GM18951 (cell line): ENCODE measurements at regions not wholly inside any gene's neighbourhood (a gene's known extent, or its start where the extent isn't known, plus 50 kb on each side); places are given as distances from the start of the nearest gene placed in this dataset.
"Not testable (repeated sequence)": the region's sequence is repeated elsewhere in the genome, so short reads cannot be mapped to it uniquely, and the experiment has no call there.

ENCODE experiments used
- POLR2A ChIP-seq: IDR thresholded peaks from 4 replicates; pipeline ENCODE4 v1.6.1; 2011; ENCODE audit warnings: mild to moderate bottlenecking; ENCODE audit not compliant: insufficient read length, insufficient read depth; ENCODE audit errors: extremely low read depth
- in situ Hi-C: fragments of 300-500 bp; cut with MboI; formaldehyde crosslinking; loops from one replicate; pipeline ENCODE4 v1.12.0; 2022; ENCODE audit warnings: low sequenced_read_pairs, mixed read lengths, inconsistent platforms; ENCODE audit not compliant: unreplicated experiment

- in situ Hi-C loops: no loop called here
- TF ChIP-seq POLR2A: no peak
These were observed 51.2 kb upstream of the PRR5 start for GRCh38 chr22:44650806-44651205.

GRCh38 chr22:44648821-44649565 lies 53.0 kb upstream of the PRR5 start:
- TF ChIP-seq POLR2A: no peak
- in situ Hi-C loops: no loop called here

- in situ Hi-C loops: no loop called here
- no peak for TF ChIP-seq POLR2A
These were observed 53.8 kb upstream of the PRR5 start for GRCh38 chr22:44648085-44648820.

- in situ Hi-C loops: no loop called here
- no peak for TF ChIP-seq POLR2A
These were observed 54.9 kb upstream of the PRR5 start for GRCh38 chr22:44647141-44647540.

- no peak for TF ChIP-seq POLR2A
- in situ Hi-C loops: no loop called here
These were observed 55.3 kb upstream of the PRR5 start for GRCh38 chr22:44646668-44647067.

- TF ChIP-seq POLR2A: no peak
- in situ Hi-C loops: no loop called here
These were observed 55.9 kb upstream of the PRR5 start for GRCh38 chr22:44646141-44646540.

- in situ Hi-C loops: no loop called here
- no peak for TF ChIP-seq POLR2A
These were observed 56.5 kb upstream of the PRR5 start for GRCh38 chr22:44645531-44645930.

- TF ChIP-seq POLR2A: no peak
- in situ Hi-C loops: no loop called here
These were observed 56.9 kb upstream of the PRR5 start for GRCh38 chr22:44645083-44645482.

GRCh38 chr22:44643526-44644101 lies 58.4 kb upstream of the PRR5 start:
- in situ Hi-C loops: not testable (repeated sequence)

GRCh38 chr22:44642096-44642644 lies 59.8 kb upstream of the PRR5 start:
- TF ChIP-seq POLR2A: no peak
- in situ Hi-C loops: no loop called here

GRCh38 chr22:44640618-44641155 lies 61.3 kb upstream of the PRR5 start:
- in situ Hi-C loops: no loop called here
- no peak for TF ChIP-seq POLR2A

GRCh38 chr22:44639891-44640617 lies 62.0 kb upstream of the PRR5 start:
- in situ Hi-C loops: no loop called here
- no peak for TF ChIP-seq POLR2A
